ENCODE measurements at regions not wholly inside any gene's neighbourhood (a gene's known extent, or its start where the extent isn't known, plus 50 kb on each side); places are given as distances from the start of the nearest gene placed in this dataset.

DNA sequence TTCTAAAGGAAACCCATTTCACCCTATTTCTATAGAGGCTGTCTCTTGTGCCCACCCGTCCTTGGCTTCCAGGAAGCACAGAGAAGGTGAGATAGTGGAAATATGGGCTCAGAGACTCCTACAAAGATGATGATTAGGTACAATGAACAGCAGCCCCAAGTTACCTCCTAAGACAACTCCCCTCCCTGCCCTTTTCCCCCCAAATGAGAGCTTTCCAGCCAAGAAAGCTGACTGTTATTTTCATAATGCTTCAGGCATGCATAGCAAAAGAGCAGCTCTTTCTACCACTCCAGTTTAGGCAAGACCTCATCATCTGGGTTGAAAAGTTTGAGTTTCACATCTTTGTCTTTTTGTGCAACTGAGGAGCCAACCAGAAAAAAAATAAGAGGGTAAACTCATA, 248.8 kb upstream of the ADAMTS9 start:
- TF ChIP-seq EZH2 (IDR thresholded peaks at IDR 0.05; ENCODE audit: insufficient read depth, poor library complexity, severe bottlenecking) (no peak), EZH2phosphoT487 (IDR thresholded peaks at IDR 0.05; ENCODE audit: insufficient read depth, low read depth) (no peak)
